GM23248 (cell line): ENCODE measurements at regions not wholly inside any gene's neighbourhood (a gene's known extent, or its start where the extent isn't known, plus 50 kb on each side); places are given as distances from the start of the nearest gene placed in this dataset.

Experiments
- DNase-seq: peaks from one replicate; pipeline ENCODE4 v3.0.0-alpha.2; 2015
- H2AFZ ChIP-seq: fragments of 200-600 bp; sonication (generic); 2 replicates; pipeline ENCODE4 v1.6.1; 2016; ENCODE audit warnings: antibody characterized with exemption
- H3F3A ChIP-seq: fragments of 200-600 bp; sonication (generic); 2 replicates; pipeline ENCODE4 v1.6.1; 2016; ENCODE audit warnings: mild to moderate bottlenecking, antibody characterized with exemption, mixed run types; ENCODE audit not compliant: insufficient read depth
- H3K27ac ChIP-seq: fragments of 200-600 bp; sonication (generic); 2 replicates; pipeline ENCODE4 v1.5.1; 2016; ENCODE audit warnings: mild to moderate bottlenecking
- H3K27me3 ChIP-seq: fragments of 200-600 bp; sonication (generic); replicated peaks from 2 replicates; pipeline ENCODE4 v1.6.1; 2016; ENCODE audit warnings: mild to moderate bottlenecking; ENCODE audit not compliant: insufficient read depth
- H3K36me3 ChIP-seq: fragments of 200-600 bp; sonication (generic); 2 replicates; pipeline ENCODE4 v1.6.1; 2016; ENCODE audit warnings: low read depth, mild to moderate bottlenecking
- H3K4me1 ChIP-seq: fragments of 200-600 bp; sonication (generic); 2 replicates; pipeline ENCODE4 v1.6.1; 2016; ENCODE audit warnings: mild to moderate bottlenecking; ENCODE audit not compliant: insufficient read depth
- H3K4me2 ChIP-seq: fragments of 200-600 bp; sonication (generic); one replicate; pipeline ENCODE4 v1.6.1; 2016; ENCODE audit warnings: mild to moderate bottlenecking; ENCODE audit not compliant: unreplicated experiment
- H3K4me3 ChIP-seq: fragments of 200-600 bp; sonication (generic); 2 replicates; pipeline ENCODE4 v1.5.1; 2016; ENCODE audit warnings: mild to moderate bottlenecking
- H3K79me2 ChIP-seq: fragments of 200-600 bp; sonication (generic); 2 replicates; pipeline ENCODE4 v1.6.1; 2016; ENCODE audit warnings: mild to moderate bottlenecking; ENCODE audit not compliant: insufficient read depth
- H3K9ac ChIP-seq: fragments of 200-600 bp; sonication (generic); 2 replicates; pipeline ENCODE4 v1.6.1; 2016; ENCODE audit warnings: mild to moderate bottlenecking
- H3K9me2 ChIP-seq: fragments of 200-600 bp; sonication (generic); 2 replicates; pipeline ENCODE4 v1.6.1; 2016; ENCODE audit warnings: mixed run types, mild to moderate bottlenecking, moderate library complexity; ENCODE audit not compliant: insufficient read depth
- H3K9me3 ChIP-seq: fragments of 200-600 bp; sonication (generic); one replicate; pipeline ENCODE4 v1.6.1; 2017; ENCODE audit warnings: low read depth
- H4K20me1 ChIP-seq: fragments of 200-600 bp; sonication (generic); 2 replicates; pipeline ENCODE4 v1.6.0; 2016; ENCODE audit not compliant: insufficient read depth
- EZH2 ChIP-seq: fragments of 200-600 bp; sonication (generic); IDR thresholded peaks from 2 replicates; pipeline ENCODE4 v1.6.1; 2018; ENCODE audit warnings: antibody characterized with exemption, mild to moderate bottlenecking; ENCODE audit not compliant: insufficient read depth, poor library complexity, severe bottlenecking
- EZH2phosphoT487 ChIP-seq: fragments of 200-600 bp; sonication (generic); IDR thresholded peaks from 2 replicates; pipeline ENCODE4 v1.6.1; 2018; ENCODE audit warnings: antibody characterized with exemption, moderate library complexity, mild to moderate bottlenecking, low read depth; ENCODE audit not compliant: insufficient read depth
- WGBS, 2 experiments: methylation state at CpG; one replicate each; pipeline ENCODE4 v1.1.6; 2015 to 2017; ENCODE audit warnings: low lambda C conversion rate in 2 of 2, low coverage in 1 of 2; ENCODE audit errors: missing lambda C conversion rate in 2 of 2; 5-methylcytosine and 5-hydroxymethylcytosine counted together
- in situ Hi-C: fragments of 300-500 bp; cut with MboI; formaldehyde crosslinking; loops from 2 replicates; pipeline ENCODE4 v1.15.0; 2020

- Histone ChIP-seq H3K9ac (no peak overlapping the region), H3F3A (no peaks in the 10 kb centered on the region), H3K4me1 (no peaks in the 10 kb centered on the region), H3K9me2 (no peaks in the 10 kb centered on the region), H3K27me3 (no peaks in the 10 kb centered on the region), H3K27ac (no peak overlapping the region), H3K4me2 (no peak overlapping the region), H3K36me3 (no peaks in the 10 kb centered on the region), H4K20me1 (no peaks in the 10 kb centered on the region), H3K79me2 (no peaks in the 10 kb centered on the region), H3K9me3 (no peaks in the 10 kb centered on the region), H2AFZ (no peak overlapping the region), H3K4me3 (no peak overlapping the region)
- 37 to 47% methylated on average over 1 of the region's 1 CpG for WGBS, 2 experiments
- no peak for DNase-seq
- TF ChIP-seq EZH2phosphoT487 (no peak), EZH2 (no peak)
- in situ Hi-C loops = no loop called here
Observed at GRCh38 chr5:12114075-12114474, 209.8 kb upstream of the CTNND2 start.

- Histone ChIP-seq H3K36me3 (no peaks in the 10 kb centered on the region), H3K4me3 (no peak overlapping the region), H3K9me3 (no peaks in the 10 kb centered on the region), H3K4me1 (no peaks in the 10 kb centered on the region), H2AFZ (no peak overlapping the region), H3K79me2 (no peaks in the 10 kb centered on the region), H3K27me3 (no peaks in the 10 kb centered on the region), H3K27ac (no peak overlapping the region), H3K9me2 (no peaks in the 10 kb centered on the region), H3F3A (no peaks in the 10 kb centered on the region), H3K9ac (no peak overlapping the region), H3K4me2 (no peak overlapping the region), H4K20me1 (no peaks in the 10 kb centered on the region)
- 12 to 17% methylated on average over 3 of the region's 3 CpGs for WGBS, 2 experiments
- in situ Hi-C loops = no loop called here
- no peak for TF ChIP-seq EZH2
- no peak for TF ChIP-seq EZH2phosphoT487
- no peak for DNase-seq
Observed at GRCh38 chr5:12113062-12113461, 208.8 kb upstream of the CTNND2 start.

DNA sequence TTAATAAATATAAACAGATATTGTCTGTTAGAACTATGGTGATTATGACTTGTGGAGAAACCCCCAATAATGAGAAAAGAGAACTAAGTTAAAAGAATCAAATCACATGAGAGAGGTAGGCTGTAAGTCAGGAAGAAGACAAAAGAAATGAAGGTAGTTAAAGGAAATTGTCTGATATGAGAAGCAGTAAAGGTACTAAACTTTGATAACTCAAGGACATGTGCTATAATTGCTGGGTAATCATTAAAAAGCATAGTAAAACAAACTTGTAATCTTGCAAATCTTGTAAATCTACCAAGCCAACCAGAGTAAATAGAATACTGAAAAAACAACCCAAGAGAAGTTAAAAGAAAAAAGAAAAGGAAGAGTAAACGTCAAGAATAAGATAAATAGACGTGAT lies 207.0 kb upstream of the CTNND2 start:
- H3K4me1 ChIP-seq = no peaks in the 10 kb centered on the region
- 3 to 5% methylated on average over 2 of the region's 2 CpGs for WGBS, 2 experiments
- TF ChIP-seq EZH2 (no peak), EZH2phosphoT487 (no peak)

GRCh38 chr5:12110629-12111028 lies 206.4 kb upstream of the CTNND2 start:
- TF ChIP-seq EZH2 = no peak
- TF ChIP-seq EZH2phosphoT487 = no peak
- no peak overlapping the region for H3K9ac ChIP-seq
- H3K9me3 ChIP-seq = no peaks in the 10 kb centered on the region
- no peaks in the 10 kb centered on the region for H3K4me1 ChIP-seq
- H3K36me3 ChIP-seq = no peaks in the 10 kb centered on the region
- no peaks in the 10 kb centered on the region for H4K20me1 ChIP-seq
- no peaks in the 10 kb centered on the region for H3K79me2 ChIP-seq
- H3K27ac ChIP-seq = no peak overlapping the region
- no peak overlapping the region for H2AFZ ChIP-seq
- H3K4me2 ChIP-seq = no peak overlapping the region
- H3F3A ChIP-seq = no peaks in the 10 kb centered on the region
- no peaks in the 10 kb centered on the region for H3K9me2 ChIP-seq
- no peak for DNase-seq
- in situ Hi-C loops = no loop called here
- 8 to 15% methylated on average over 3 of the region's 3 CpGs for WGBS, 2 experiments
- H3K27me3 ChIP-seq = no peaks in the 10 kb centered on the region
- no peak overlapping the region for H3K4me3 ChIP-seq

More for the DNA sequence above, 207.0 kb upstream of the CTNND2 start:
- Histone ChIP-seq H3K27me3 (no peaks in the 10 kb centered on the region), H3K9me2 (no peaks in the 10 kb centered on the region), H3K36me3 (no peaks in the 10 kb centered on the region), H3K9me3 (no peaks in the 10 kb centered on the region), H4K20me1 (no peaks in the 10 kb centered on the region), H3K4me3 (no peak overlapping the region), H3F3A (no peaks in the 10 kb centered on the region), H2AFZ (no peak overlapping the region), H3K27ac (no peak overlapping the region), H3K4me2 (no peak overlapping the region), H3K9ac (no peak overlapping the region), H3K79me2 (no peaks in the 10 kb centered on the region)
- no peak for DNase-seq
- in situ Hi-C loops = no loop called here

GRCh38 chr5:12109075-12109688 lies 204.9 kb upstream of the CTNND2 start:
- WGBS, 2 experiments = 40 to 44% methylated on average over 5 of the region's 5 CpGs

More at GRCh38 chr5:12109075-12109688, 204.9 kb upstream of the CTNND2 start:
- H3K4me3 ChIP-seq = no peak overlapping the region
- no peak overlapping the region for H3K27ac ChIP-seq
- H3K9me3 ChIP-seq = no peaks in the 10 kb centered on the region
- H3K36me3 ChIP-seq = no peaks in the 10 kb centered on the region
- H2AFZ ChIP-seq = no peak overlapping the region
- no peak overlapping the region for H3K4me2 ChIP-seq
- no peaks in the 10 kb centered on the region for H4K20me1 ChIP-seq
- no peak for DNase-seq
- no peaks in the 10 kb centered on the region for H3K4me1 ChIP-seq
- TF ChIP-seq EZH2 (no peak), EZH2phosphoT487 (no peak)
- no peaks in the 10 kb centered on the region for H3K27me3 ChIP-seq
- in situ Hi-C loops = no loop called here
- H3K79me2 ChIP-seq = no peaks in the 10 kb centered on the region
- no peak overlapping the region for H3K9ac ChIP-seq
- H3F3A ChIP-seq = no peaks in the 10 kb centered on the region
- no peaks in the 10 kb centered on the region for H3K9me2 ChIP-seq
